ENCODE measurements at regions not wholly inside any gene's neighbourhood (a gene's known extent, or its start where the extent isn't known, plus 50 kb on each side); places are given as distances from the start of the nearest gene placed in this dataset.

DNA sequence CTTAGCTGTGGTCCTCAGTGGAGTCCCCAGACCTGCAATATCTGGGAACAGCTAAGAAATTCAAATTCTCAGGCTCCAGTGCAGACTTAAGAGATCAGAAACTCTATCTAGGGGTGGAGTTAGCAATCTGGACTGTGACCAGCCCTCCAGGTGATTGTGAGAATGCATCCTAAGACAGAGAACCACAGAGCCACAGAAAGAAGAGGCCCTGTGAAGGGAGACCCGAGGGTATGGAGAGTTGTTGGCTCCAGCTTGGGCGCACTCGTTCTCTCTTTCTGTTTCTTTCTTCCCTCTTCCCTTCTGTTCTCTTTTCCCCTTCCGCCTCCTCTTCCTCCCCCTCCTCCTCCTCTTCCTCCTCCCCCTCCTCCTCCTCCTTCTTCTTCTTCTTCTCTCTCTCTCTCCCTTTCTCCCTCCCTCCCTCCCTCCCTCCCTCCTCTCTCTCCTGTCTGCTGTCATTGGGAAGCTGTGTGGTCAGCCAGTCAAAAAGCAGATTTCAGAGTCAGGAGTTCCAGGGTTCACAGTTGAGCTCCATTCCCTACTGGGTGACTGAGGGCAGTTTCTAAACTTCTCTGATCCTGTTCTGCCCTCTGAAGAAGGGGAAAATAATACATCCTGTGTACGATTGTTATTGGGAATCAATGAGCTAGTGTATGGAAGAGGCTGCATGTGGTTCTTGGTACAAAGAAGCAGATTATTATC lies 62.1 kb upstream of the STEAP1B start:
- TF ChIP-seq POLR2A (IDR thresholded peaks at IDR 0.05; ENCODE audit: borderline replicate concordance, extremely low read depth, insufficient read depth, insufficient read length) (no peak), EZH2 (IDR thresholded peaks at IDR 0.05) (no peak), RAD21 (IDR thresholded peaks at IDR 0.05; ENCODE audit: low read depth) (no peak), YY1 (IDR thresholded peaks at IDR 0.05; ENCODE audit: extremely low read depth, insufficient replicate concordance, low read depth, low read length) (no peak), TCF7L2 (IDR thresholded peaks at IDR 0.05; ENCODE audit: borderline replicate concordance, extremely low read depth, insufficient read depth, insufficient read length) (no peak), JUND (IDR thresholded peaks at IDR 0.05) (no peak), EZH2phosphoT487 (IDR thresholded peaks at IDR 0.05; ENCODE audit: borderline replicate concordance) (no peak), SRF (IDR thresholded peaks at IDR 0.05; ENCODE audit: low read depth) (no peak), POLR2AphosphoS5 (IDR thresholded peaks at IDR 0.05; ENCODE audit: low read depth, low read length) (no peak), ZNF274 (IDR thresholded peaks at IDR 0.05; ENCODE audit: low read depth, low read length) (no peak)
- TF ChIP-seq, protein P1, sequence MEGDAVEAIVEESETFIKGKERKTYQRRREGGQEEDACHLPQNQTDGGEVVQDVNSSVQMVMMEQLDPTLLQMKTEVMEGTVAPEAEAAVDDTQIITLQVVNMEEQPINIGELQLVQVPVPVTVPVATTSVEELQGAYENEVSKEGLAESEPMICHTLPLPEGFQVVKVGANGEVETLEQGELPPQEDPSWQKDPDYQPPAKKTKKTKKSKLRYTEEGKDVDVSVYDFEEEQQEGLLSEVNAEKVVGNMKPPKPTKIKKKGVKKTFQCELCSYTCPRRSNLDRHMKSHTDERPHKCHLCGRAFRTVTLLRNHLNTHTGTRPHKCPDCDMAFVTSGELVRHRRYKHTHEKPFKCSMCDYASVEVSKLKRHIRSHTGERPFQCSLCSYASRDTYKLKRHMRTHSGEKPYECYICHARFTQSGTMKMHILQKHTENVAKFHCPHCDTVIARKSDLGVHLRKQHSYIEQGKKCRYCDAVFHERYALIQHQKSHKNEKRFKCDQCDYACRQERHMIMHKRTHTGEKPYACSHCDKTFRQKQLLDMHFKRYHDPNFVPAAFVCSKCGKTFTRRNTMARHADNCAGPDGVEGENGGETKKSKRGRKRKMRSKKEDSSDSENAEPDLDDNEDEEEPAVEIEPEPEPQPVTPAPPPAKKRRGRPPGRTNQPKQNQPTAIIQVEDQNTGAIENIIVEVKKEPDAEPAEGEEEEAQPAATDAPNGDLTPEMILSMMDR (IDR thresholded peaks at IDR 0.05 in 2 of 3, conservative IDR thresholded peaks at IDR 0.05 in 1 of 3; ENCODE audit: borderline replicate concordance in 1 of 3, insufficient read depth in 1 of 3, low read depth in 2 of 3, low read length in 2 of 3): no peak
- TF ChIP-seq, protein P2, sequence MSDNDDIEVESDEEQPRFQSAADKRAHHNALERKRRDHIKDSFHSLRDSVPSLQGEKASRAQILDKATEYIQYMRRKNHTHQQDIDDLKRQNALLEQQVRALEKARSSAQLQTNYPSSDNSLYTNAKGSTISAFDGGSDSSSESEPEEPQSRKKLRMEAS (IDR thresholded peaks at IDR 0.05): no peak
- TF ChIP-seq, protein P3, sequence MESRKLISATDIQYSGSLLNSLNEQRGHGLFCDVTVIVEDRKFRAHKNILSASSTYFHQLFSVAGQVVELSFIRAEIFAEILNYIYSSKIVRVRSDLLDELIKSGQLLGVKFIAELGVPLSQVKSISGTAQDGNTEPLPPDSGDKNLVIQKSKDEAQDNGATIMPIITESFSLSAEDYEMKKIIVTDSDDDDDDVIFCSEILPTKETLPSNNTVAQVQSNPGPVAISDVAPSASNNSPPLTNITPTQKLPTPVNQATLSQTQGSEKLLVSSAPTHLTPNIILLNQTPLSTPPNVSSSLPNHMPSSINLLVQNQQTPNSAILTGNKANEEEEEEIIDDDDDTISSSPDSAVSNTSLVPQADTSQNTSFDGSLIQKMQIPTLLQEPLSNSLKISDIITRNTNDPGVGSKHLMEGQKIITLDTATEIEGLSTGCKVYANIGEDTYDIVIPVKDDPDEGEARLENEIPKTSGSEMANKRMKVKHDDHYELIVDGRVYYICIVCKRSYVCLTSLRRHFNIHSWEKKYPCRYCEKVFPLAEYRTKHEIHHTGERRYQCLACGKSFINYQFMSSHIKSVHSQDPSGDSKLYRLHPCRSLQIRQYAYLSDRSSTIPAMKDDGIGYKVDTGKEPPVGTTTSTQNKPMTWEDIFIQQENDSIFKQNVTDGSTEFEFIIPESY (IDR thresholded peaks at IDR 0.05; ENCODE audit: extremely low read depth, insufficient replicate concordance, low read length): no peak

Measured in HCT116 (cell line).